Gastroesophageal sphincter (tissue), 3 donors: ENCODE measurements at regions not wholly inside any gene's neighbourhood (a gene's known extent, or its start where the extent isn't known, plus 50 kb on each side); places are given as distances from the start of the nearest gene placed in this dataset.

Experiments used
- CTCF ChIP-seq, 4 experiments: fragments of 200-600 bp in 2 of 4; fragments of 450-650 bp in 2 of 4; sonication (generic) in 1 of 4; IDR thresholded peaks; one replicate each; pipeline ENCODE4 v1.5.1; 2017 to 2019; ENCODE audit warnings: antibody characterized with exemption in 4 of 4, mild to moderate bottlenecking in 2 of 4, moderate library complexity in 2 of 4
- EP300 ChIP-seq: sonication (generic); formaldehyde crosslinking; IDR thresholded peaks from one replicate; pipeline ENCODE4 v1.6.1; 2017; ENCODE audit warnings: antibody characterized with exemption, mild to moderate bottlenecking
- POLR2A ChIP-seq, 2 donors: fragments of 450-650 bp; IDR thresholded peaks; one replicate each; pipeline ENCODE4 v1.6.1; 2017; ENCODE audit warnings: antibody characterized with exemption in 2 of 2, mild to moderate bottlenecking in 2 of 2, moderate library complexity in 1 of 2
- POLR2AphosphoS5 ChIP-seq: sonication (generic); formaldehyde crosslinking; IDR thresholded peaks from one replicate; pipeline ENCODE4 v1.6.1; 2017; ENCODE audit warnings: antibody characterized with exemption

GRCh38 chr2:181294979-181295378 lies 162.2 kb upstream of the ITGA4 start:
- TF ChIP-seq CTCF (IDR thresholded peaks at IDR 0.05): no peak
- no peak for TF ChIP-seq POLR2A (IDR thresholded peaks at IDR 0.05)
- no peak for TF ChIP-seq POLR2AphosphoS5
- no peak for TF ChIP-seq EP300
